ENCODE measurements at regions not wholly inside any gene's neighbourhood (a gene's known extent, or its start where the extent isn't known, plus 50 kb on each side); places are given as distances from the start of the nearest gene placed in this dataset.

DNA sequence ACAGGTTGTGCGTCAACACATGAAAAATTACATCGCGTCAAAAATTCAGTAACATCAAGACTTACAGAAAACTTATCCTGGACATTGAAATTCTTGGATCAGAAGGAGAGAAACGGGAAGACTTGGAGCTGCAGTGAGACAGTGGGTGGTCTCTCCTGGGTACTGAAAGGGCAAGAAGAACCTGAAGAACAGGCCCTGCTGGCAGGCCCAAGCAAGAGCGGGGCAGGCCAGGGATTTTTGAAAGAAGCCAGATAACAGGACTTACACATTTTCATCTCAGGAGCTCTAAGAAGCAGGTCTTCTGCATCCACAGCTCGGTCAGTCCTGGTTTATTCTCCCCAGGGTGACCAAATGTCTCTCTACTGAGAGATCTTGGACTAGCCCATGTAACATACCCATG, 466.5 kb upstream of the SOX5 start:
- no peak overlapping the region for H3K4me3 ChIP-seq (ENCODE audit: low read depth, low read length)
- no peak for DNase-seq (ENCODE audit: low read depth)
- TF ChIP-seq MYC (IDR thresholded peaks at IDR 0.05; ENCODE audit: low read depth, low read length): no peak
- TF ChIP-seq POLR2A (IDR thresholded peaks at IDR 0.05; ENCODE audit: extremely low read depth, insufficient read length): no peak
- TF ChIP-seq, protein P1, sequence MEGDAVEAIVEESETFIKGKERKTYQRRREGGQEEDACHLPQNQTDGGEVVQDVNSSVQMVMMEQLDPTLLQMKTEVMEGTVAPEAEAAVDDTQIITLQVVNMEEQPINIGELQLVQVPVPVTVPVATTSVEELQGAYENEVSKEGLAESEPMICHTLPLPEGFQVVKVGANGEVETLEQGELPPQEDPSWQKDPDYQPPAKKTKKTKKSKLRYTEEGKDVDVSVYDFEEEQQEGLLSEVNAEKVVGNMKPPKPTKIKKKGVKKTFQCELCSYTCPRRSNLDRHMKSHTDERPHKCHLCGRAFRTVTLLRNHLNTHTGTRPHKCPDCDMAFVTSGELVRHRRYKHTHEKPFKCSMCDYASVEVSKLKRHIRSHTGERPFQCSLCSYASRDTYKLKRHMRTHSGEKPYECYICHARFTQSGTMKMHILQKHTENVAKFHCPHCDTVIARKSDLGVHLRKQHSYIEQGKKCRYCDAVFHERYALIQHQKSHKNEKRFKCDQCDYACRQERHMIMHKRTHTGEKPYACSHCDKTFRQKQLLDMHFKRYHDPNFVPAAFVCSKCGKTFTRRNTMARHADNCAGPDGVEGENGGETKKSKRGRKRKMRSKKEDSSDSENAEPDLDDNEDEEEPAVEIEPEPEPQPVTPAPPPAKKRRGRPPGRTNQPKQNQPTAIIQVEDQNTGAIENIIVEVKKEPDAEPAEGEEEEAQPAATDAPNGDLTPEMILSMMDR (IDR thresholded peaks at IDR 0.05; ENCODE audit: low read depth, low read length): no peak
- TF ChIP-seq, protein P2, sequence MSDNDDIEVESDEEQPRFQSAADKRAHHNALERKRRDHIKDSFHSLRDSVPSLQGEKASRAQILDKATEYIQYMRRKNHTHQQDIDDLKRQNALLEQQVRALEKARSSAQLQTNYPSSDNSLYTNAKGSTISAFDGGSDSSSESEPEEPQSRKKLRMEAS (IDR thresholded peaks at IDR 0.05; ENCODE audit: low read depth, low read length): no peak

DNA sequence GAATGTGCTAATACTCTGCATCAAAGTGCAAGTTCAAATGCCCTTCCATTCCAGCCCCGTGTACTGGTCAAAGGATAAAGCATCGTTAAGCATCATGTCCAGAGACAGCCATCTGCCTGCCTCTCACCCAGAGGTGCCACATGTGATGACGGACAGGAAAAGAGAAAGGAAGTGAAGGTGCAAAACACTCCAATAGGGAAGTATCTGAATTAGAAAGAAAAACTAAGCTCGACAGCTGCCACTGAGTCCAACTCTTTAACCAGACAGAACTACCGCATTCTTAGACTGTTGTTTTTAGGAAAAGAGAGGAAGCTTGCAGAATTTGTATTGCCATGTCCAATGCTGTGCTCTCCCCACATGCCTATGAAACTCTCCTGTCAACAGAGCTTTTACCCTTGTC, 465.0 kb upstream of the SOX5 start:
- no peak for DNase-seq (ENCODE audit: low read depth)
- H3K4me3 ChIP-seq (ENCODE audit: low read depth, low read length): no peak overlapping the region
- TF ChIP-seq MYC (IDR thresholded peaks at IDR 0.05; ENCODE audit: low read depth, low read length) (no peak), POLR2A (IDR thresholded peaks at IDR 0.05; ENCODE audit: extremely low read depth, insufficient read length) (no peak)
- TF ChIP-seq, protein P1 (IDR thresholded peaks at IDR 0.05; ENCODE audit: low read depth, low read length): no peak
- TF ChIP-seq, protein P2 (IDR thresholded peaks at IDR 0.05; ENCODE audit: low read depth, low read length): no peak

DNA sequence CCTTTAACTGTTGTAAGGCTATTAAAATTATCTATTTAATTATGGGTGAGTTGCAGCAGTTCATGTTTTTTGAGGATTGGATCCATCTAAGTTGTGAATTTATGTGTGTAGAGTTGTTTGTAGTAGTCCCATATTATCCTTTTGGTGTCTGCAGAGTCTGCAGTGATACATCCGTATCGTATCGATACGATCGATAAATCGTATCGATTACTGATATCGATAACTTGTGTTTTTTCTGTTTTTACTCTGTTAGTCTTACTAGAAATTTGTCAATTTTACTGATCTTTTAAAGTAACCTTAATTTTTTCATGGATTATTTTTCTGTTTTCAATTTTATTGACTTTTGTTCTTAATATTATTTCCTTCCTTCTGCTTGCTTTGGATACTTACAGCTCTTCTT, 462.5 kb upstream of the SOX5 start:
- TF ChIP-seq, protein P2 (IDR thresholded peaks at IDR 0.05; ENCODE audit: low read depth, low read length): no peak
- TF ChIP-seq POLR2A (IDR thresholded peaks at IDR 0.05; ENCODE audit: extremely low read depth, insufficient read length) (no peak), MYC (IDR thresholded peaks at IDR 0.05; ENCODE audit: low read depth, low read length) (no peak)
- TF ChIP-seq, protein P1 (IDR thresholded peaks at IDR 0.05; ENCODE audit: low read depth, low read length): no peak
- H3K4me3 ChIP-seq (ENCODE audit: low read depth, low read length): no peak overlapping the region
- DNase-seq (ENCODE audit: low read depth): no peak

DNA sequence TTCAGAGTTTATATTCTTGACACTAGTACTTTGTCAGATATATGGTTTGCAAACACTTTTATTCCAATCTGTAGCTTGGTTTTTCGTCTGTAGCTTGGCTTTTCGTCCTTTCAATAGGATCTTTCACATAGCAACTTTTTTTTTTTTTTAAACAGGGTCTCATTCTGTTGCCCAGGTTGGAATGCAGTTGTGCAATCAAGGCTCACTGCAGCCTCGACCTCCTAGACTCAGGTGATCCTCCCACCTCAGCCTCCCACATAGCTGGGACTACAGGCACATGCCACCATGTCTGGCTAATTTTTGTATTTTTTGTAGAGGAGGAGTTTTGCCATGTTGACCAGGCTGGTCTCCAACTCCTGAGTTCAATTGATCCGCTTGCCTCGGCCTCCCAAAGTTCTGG, 460.4 kb upstream of the SOX5 start:
- TF ChIP-seq, protein P2 (IDR thresholded peaks at IDR 0.05; ENCODE audit: low read depth, low read length): no peak
- TF ChIP-seq, protein P1 (IDR thresholded peaks at IDR 0.05; ENCODE audit: low read depth, low read length): no peak
- no peak for DNase-seq (ENCODE audit: low read depth)
- H3K4me3 ChIP-seq (ENCODE audit: low read depth, low read length): no peak overlapping the region

DNA sequence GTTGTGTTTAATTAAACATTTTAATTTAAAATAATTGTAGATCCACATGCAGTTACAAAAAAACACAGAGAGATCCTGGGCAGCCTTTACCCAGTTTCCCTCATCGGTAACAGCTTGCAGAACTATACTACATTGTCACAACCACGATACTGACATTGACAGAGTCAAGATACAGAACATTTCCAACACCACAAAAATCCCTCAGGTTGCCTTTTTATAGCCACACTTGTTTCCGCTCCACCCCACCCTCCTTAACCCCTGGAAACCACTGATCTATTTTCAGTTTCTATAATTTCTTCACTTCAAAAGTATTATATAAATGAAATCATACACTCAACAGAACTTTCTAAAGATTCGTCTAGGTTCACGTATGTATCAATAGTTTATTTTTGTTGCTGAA, 458.8 kb upstream of the SOX5 start:
- TF ChIP-seq POLR2A (IDR thresholded peaks at IDR 0.05; ENCODE audit: extremely low read depth, insufficient read length) (no peak), MYC (IDR thresholded peaks at IDR 0.05; ENCODE audit: low read depth, low read length) (no peak)
- TF ChIP-seq, protein P1 (IDR thresholded peaks at IDR 0.05; ENCODE audit: low read depth, low read length): no peak
- TF ChIP-seq, protein P2 (IDR thresholded peaks at IDR 0.05; ENCODE audit: low read depth, low read length): no peak
- no peak for DNase-seq (ENCODE audit: low read depth)
- no peak overlapping the region for H3K4me3 ChIP-seq (ENCODE audit: low read depth, low read length)

DNA sequence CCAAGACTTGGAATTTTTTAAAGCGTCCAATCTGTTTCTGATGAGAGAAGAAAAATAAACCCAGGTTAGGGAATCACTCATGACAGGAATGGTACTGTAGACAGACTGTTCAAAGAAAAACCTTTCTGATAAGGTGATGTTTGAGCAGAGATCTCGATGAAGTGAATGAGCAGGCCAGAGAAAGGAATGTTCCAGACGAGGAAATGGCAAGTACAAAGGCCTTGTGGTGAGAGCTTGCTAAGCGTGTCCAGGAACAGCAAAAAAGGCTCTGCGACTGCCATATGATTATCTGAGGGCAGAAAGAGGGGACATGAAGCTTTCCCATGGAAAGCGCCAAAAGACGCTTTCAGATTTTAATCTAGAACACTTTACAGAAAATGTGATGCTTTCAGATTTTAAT, 458.4 kb upstream of the SOX5 start:
- no peak for DNase-seq (ENCODE audit: low read depth)
- H3K4me3 ChIP-seq (ENCODE audit: low read depth, low read length): no peak overlapping the region
- TF ChIP-seq, protein P1 (IDR thresholded peaks at IDR 0.05; ENCODE audit: low read depth, low read length): no peak
- TF ChIP-seq, protein P2 (IDR thresholded peaks at IDR 0.05; ENCODE audit: low read depth, low read length): no peak
- no peak for TF ChIP-seq MYC (IDR thresholded peaks at IDR 0.05; ENCODE audit: low read depth, low read length)
- TF ChIP-seq POLR2A (IDR thresholded peaks at IDR 0.05; ENCODE audit: extremely low read depth, insufficient read length): no peak

Data from NB4 (cell line).